H1 (cell line): ENCODE measurements at regions not wholly inside any gene's neighbourhood (a gene's known extent, or its start where the extent isn't known, plus 50 kb on each side); places are given as distances from the start of the nearest gene placed in this dataset.

Experiments used
- POLR2A ChIP-seq, 2 experiments: IDR thresholded peaks; 1 replicate in 1 of 2; 2 replicates in 1 of 2; pipeline ENCODE4 v1.6.1; 2011; ENCODE audit warnings: low read depth in 2 of 2, low read length in 2 of 2, mild to moderate bottlenecking in 2 of 2; ENCODE audit errors: control extremely low read depth in 1 of 2
- SP4 ChIP-seq: IDR thresholded peaks from 2 replicates; pipeline ENCODE4 v1.6.1; 2012; ENCODE audit warnings: low read length, inconsistent platforms
- TAF1 ChIP-seq: IDR thresholded peaks from 2 replicates; pipeline ENCODE4 v1.6.1; 2011; ENCODE audit warnings: mild to moderate bottlenecking, low read depth, low read length
- TEAD4 ChIP-seq: IDR thresholded peaks from 2 replicates; pipeline ENCODE4 v1.6.1; 2012; ENCODE audit warnings: low read depth, low read length, inconsistent platforms, mixed read lengths

GRCh38 chr2:200135082-200135481 lies 171.4 kb upstream of the SPATS2L start (continued):
- TF ChIP-seq SP4 (no peak), POLR2A (IDR thresholded peaks at IDR 0.05; ENCODE audit: control extremely low read depth in 1 of 2, low read depth in 2 of 2, low read length in 2 of 2) (no peak), TEAD4 (no peak), TAF1 (no peak)
